GM21825 (cell line): ENCODE measurements at regions not wholly inside any gene's neighbourhood (a gene's known extent, or its start where the extent isn't known, plus 50 kb on each side); places are given as distances from the start of the nearest gene placed in this dataset.

ENCODE experiments used
- ATAC-seq: cut with Tn5 transposase; IDR thresholded peaks from one replicate; pipeline ENCODE4 v1.9.1; 2021; ENCODE audit warnings: mild to moderate bottlenecking, moderate library complexity; ENCODE audit not compliant: unreplicated experiment

DNA sequence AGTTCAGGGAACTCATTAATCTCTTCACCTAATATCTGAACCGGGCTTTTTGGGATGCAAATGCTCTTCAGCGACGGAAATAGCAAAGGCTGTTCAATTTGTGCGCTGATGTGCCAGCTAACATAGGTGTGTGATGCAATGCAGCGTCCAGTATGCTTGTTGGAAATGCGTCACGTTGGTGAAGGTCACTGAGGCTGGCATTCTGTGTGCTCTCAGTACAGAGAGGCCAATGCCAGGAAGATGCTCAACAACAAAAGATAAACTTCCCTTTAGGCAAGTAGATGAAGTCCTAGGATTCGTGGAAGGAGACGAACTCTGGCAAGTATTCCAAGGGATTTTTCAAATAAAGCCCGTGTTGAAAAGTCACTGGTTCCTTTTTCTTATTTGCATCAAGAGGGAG is 649.5 kb upstream of the MKI67 start:
- no peak for ATAC-seq

DNA sequence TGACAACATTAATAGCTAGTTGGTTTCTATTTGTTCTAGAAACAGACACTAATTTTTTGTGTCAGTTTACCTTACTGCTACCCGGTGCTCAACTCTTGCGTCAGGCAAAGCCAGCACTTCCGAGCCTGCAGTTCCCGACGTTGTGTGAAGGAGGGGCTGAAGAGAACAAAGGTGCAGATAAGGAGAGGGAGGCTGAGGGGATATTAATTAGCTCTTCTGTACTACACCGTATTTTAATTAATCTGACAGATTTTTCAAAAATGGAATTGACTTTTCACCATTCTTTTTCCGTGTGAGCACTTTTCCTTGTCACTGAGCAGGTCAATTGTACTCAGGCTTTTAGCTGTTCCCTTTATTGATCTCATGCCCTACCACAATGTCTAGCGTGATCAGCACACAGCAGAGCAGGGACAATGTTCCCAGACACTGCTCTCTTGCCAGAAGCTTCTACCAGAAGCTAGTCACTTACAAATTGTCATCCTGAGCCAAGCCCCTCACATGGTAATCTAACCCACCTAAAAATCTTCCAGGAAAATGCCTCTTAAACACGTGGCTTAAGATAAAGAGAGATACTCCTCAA is 650.5 kb upstream of the MKI67 start:
- ATAC-seq, result no peak

DNA sequence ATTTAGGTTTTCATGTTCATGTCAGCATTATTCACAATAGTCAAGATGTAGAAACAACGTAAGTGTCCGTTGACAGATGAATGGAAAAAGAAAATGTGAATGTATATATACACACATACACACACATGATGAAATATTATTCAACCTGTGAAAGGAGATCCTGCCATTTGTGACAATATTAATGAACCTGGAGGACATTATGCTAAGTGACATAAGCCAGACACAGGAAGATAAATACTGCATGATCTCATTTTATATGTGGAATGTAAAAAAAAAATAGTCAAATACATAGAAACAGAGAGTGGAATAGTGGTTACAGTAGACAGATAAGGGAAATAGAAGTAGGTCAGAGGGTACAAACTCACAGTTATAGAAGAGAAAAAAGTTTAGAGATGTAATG is 651.1 kb upstream of the MKI67 start:
- ATAC-seq, result no peak

DNA sequence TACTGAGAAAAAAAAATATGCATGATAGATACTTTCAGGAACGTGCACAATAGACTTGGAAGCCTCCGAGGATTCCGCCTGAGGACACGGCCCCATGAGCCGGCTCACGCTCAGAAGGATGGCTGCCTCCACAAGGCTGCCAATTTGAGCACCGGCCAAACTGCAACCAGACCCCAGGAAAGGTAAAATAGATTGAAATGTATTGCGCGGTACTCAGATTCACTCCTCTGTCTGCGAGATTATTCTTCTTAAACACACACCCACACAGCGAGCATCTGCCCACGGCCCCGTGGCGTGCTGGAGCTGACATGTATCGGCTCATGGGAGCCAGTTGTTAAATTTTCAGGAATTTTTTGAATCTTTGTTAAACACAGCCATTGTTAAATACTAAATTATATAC is 653.2 kb upstream of the MKI67 start:
- no peak for ATAC-seq

DNA sequence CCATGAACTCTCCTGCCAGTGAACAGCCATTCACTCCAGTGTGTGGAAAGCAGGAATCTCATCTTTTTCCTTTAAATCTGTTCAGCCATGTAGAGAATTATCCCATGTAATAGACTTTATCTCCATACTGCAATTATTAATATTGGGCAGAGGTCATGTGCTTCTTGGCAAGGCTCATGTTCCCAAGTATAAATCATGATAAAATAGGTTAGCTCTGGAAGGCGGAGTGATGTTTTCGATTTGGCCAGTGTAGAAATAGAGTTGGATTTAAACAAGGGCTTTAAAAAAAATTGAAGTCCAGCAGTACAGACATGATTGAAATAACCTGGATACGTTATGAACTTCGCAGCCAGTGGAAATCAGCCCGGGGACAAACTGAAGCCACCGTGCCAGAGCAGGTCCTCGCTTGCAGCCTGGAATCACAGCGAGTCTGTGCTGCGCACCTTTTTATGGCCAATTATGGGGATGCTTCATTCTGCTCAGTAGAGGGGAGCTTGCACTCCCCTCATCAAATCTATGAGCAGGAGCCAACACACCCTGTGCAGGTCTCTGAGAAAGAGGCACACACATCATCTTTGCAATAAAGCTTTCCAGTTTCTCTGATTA is 654.0 kb upstream of the MKI67 start:
- no peak for ATAC-seq

DNA sequence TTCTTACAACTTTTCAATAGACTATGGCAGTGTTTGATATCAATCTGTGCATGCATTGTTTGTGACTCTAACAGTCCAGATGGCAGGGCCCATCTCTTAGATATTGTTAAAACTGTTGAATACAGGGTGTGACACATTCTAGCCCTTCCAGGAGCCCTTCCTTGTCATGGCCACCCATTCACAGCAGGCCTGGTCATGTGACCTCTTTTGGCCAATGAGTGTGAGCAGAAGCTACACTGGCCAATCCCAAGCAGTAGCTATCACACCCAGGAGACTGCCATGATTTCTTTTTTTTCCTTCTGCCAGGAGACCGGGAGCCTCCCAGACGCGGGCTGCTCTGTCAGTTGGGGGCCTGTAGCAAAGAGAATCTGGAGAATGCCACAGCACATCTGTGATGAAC is 655.4 kb upstream of the MKI67 start:
- no peak for ATAC-seq

DNA sequence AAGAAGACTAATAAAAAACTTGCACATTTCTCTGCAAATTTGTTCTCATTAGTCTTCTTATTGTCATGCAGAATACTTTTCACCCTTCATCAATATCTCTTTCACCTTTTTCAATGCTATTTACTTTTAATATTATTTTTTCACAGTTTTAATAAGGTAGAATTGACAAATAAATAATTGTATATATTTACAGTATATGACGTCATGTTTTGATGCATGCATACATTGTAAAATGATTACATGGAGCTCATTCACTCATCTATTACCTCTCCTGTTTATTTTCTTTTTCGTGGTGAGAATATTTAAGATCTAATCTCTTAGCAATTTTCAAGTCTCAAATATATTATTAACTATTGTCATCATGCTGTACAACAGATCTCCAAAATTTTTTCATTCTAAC is 658.2 kb upstream of the MKI67 start:
- no peak for ATAC-seq

DNA sequence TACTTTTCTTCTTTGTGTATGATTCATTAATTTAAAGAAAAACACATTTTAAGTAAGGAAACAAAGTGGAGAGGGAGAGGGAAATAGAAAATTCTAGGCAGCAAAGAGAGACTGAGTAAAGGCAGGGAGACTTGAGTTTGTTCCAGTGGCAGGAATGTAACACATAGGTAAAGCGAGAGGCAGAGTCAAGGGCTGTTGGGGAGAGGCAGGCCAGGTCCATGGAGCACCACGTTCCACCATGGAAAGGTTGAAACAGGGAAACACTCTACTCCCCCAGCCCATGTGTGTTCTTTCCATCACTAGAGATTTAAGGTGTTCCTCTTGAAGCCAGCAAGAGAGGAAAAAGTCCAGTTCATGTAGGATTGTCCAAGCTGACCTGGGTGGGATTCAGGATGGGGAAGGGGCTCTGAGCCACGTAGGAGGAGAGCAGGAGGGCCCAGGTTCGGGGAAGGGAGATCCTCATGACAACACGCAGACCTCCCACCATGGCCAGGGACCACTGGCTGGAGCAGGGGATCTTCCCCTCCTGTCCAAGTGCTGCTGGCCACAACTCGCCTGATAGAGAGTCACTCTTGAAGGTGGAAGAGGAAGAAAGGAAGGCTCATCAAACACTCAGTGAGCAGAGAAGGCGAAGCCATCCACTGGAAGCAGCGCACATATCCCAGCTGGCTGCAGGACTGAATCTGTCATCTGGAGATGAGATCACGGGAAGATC is 666.4 kb upstream of the MKI67 start:
- ATAC-seq, result no peak

DNA sequence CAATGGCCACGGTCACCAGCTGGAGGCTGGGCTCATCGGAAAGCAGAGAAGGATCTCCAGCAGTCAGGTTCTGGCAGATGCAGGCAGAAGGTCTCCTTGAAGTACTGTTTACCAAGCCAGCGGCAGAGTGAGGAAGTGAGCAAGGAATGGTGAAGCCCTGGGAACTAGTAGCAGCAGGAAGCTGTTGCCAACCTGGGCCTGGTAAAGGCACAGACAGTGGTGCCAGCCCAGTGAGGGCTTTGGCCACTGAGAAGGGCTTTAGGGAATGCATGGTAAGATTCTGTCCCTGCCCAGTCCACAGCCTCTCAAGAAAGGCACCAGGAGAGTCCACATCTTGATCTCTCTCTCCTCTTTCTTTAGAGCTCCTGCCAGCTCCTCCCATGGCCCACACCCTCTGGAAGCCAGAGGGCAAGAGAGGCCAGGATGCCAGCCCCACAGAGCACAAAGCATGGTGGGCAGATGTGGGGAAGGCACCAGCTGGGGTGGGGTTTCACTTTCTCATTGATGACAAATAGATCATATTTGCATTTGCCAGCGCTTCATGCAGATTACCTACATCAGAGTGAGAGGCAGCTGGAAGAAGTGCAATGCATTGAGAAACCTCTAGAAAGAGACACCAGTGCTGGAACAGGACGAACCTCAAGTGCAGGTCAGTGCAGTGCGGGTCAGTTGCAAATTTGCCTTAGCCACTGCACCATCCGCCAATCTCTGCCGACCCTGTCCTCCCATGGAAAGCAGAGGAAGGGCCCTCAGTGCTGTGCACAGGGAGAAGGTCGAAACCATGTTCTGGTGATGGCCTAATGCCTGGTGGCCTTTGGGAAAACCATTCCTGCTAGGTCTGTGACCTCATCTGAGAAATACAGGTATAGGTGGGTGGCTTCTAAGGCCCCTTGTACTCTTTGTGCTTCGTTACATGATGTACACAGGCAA is 667.8 kb upstream of the MKI67 start:
- no peak for ATAC-seq

DNA sequence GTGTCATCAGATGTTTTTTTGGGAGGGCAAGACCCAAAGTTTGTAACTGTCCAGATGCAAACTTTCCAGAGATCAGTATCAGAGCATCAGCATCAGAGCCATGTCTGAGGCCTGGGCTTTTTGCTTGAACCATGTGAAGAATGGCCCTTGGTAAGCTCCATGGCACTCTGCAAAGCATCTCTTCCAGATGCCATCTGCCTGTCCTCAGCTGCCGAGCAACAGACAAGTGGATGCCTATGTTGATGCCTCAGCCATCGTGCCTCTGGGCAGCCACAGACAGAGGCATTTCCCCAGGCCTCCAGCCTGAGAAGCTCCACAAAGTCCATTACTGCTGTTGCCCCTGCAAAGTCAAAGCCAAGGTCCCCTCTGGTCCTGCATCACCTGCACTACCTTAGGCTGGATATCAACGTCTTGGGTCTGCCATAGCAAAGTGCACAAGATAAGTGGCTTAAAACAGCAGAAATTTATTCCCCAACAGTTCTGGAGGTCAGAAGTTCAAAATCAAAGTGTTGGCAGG is 670.2 kb upstream of the MKI67 start:
- ATAC-seq, result no peak

DNA sequence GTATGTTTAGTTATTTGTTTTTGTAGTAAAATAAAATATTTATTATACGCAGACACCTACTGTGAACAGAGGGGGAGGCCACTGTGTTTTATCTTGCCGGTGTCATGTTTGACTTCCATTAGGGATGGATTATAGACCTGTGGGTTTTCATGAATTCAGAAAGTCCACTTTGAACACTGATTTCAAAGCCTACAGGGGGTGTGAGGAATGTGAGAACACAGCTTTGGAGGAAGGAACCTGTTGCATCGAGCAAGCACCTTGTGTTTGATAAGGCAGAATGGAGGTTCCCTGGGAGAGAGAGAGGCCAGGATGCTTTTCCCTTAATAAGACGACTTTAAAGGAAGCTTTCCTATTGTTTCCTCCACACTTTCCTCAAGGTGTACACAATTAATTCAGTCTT is 665.0 kb upstream of the MGMT start:
- no peak for ATAC-seq

DNA sequence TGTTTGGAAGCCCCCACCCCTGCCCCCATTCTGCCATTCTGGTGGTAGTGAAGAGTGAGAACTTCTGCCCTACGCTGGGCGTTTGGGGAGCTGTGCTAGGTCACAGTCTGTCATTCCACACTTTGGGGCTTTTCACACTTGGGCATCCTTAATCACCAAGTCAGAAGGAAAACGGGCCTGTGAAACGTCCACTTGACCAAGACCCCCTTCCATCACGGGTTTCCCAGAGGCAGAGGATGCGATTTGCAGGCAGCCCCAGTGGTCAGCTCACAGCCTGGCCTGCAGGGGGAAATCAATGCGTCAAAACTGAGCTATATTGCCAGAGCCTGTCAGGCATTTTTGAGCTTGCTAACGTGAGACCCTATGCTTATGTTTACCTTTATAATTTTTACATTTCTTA is 663.3 kb upstream of the MGMT start:
- no peak for ATAC-seq

DNA sequence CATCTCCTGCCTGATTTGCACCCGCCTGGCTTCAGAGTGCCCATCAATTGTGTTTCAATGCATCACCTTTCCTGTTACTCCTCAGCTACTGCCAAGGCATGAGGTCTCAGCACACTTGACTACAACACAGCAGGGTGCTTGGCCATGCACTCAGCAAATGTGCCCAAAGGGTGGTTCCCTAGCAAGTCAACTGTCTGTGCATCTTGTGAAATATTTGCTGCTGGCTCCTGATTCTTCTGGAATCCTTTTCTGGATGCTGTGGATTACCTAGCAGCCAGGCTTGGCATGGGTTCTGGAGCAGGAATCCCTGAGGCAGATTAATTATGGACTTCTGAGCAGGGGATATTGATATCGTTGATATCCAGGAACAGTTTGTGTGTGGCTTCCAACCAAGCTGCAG is 662.6 kb upstream of the MGMT start:
- no peak for ATAC-seq

DNA sequence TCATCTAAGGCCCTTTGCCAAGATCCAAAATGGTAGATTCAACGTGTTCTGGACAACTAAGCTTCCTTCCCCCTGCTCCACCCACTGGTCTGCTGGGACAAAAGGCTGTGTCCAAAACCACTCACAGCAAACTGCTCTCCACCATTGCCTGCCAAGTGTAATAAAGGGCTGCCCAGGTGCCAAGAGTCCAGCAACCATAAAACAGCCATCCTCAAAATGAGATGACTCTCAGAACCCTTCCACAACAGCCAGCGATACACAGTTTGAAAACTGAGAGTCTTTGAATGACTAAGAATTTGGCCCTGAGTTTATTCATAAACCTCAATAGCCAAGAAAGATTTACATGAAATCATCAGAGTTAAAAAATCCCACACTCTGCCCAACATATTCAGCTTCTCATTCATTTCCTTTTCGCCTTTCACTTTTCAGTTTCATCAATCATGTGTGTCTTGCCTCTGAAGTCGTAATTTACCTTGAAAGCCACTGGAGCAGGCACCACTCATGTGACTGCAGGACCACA is 658.1 kb upstream of the MGMT start:
- no peak for ATAC-seq

DNA sequence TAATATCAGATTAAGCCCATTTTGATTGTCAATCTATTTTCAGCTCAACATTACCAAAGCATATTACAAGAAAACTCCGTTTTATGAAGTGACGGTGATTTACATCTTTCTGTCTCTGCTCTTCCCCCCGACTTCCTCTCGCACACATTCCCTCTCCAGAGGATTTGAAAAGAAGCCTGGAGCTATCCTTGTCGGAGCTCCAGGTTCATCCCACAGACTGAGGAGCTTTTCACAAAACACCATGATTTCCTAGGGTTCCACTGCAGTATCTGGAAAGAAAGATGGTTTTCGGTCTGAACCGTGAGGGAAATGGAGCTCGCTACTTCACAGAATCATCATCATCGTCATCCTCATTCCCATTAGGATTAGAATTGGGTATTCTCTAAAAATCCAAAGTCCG is 655.5 kb upstream of the MGMT start:
- ATAC-seq, result no peak

DNA sequence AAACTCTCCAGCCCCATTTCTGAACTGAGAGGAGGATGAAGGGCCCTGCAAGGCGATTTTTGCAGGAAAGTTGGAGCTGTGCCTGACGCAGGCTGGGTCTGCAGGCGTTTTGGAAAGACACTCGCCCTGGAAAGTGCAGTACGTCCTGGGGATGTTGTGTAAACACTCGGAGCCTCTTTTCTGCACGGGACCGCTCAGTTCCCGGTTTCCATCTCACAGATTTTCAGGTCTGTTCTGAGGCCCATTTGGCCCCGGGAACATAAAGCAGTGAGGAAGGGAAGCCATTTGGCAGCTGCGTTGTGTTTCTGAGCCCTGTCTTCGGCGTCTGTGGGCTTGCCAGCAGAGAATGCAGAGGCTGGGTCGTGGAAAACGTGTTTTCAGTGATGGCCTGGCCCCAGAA is 655.0 kb upstream of the MGMT start:
- ATAC-seq, result no peak

DNA sequence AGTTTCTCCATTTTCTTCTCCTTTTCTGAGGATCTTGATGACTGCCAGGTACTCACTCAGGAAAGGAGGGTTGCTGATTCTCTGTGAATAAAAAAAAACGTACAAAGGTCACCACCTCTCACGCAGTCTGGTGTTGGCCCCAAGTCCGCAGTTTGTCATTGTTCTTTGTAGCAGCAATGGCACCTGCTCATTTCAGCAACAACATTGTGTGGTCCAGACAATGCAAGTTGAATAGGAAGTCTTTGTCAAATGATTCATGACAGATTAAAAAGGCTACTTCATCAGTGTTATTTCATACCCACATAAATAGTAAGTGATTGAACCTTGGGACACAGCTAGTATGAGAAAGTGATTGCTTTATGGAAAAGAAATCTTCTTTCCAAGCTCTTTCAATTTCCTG is 653.5 kb upstream of the MGMT start:
- ATAC-seq, result no peak

DNA sequence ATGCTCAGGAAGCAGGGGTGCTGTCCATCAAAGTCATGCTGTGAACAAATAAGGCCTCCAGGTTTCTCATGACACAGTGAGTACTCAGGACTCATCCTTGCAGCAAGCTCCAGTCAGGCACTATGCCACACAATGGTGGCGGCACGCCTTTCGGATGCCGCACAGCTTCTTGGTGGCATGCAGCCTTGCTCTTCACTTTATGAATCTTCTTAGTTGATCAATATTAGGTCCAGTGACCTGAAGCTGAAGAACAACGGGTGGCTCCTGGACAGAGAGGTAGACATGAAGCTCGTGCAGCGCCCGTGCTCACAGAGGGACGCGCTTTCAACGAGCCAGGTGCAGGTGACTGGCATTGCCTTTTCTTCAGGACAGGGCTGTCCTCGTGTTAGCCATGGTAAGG is 653.0 kb upstream of the MGMT start:
- ATAC-seq, result no peak

DNA sequence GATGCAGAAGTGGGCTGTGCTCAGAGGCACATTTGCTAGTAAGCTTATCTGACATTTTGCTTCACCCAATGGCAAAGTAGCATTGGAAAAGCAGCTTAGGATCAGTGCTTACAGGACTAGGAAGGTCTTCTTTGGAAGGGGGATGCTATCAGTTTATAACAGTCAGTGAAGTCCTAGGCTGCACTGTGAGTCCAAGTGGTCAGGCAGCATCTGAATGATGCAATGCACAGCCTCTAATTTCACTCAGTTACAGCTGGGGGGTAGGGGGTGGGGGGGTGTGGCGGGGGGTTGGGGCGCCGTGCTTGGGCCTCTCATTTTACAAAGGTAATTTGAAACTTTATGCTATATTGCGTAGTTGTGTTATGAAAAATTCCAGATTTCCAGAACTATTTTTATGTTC is 652.3 kb upstream of the MGMT start:
- no peak for ATAC-seq

DNA sequence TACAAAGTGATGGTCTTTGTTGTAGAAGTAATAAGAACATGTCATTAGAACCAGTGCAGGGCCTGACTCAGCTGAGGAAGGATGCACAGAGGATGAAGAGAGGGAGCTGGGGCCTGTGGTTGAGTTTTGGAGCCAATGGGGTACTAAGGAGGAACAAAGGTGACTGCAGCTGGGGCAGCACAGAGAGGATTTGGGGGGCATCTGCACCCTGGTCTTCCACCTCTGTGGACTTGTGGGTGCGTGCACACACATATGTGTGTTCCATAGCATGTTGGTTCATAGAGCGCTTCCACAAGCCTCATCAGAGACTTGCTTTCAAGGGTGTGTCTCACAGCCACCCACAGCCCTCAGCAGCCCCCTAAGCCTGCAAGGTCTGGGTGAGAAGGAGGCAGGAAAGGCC is 650.3 kb upstream of the MGMT start:
- no peak for ATAC-seq

DNA sequence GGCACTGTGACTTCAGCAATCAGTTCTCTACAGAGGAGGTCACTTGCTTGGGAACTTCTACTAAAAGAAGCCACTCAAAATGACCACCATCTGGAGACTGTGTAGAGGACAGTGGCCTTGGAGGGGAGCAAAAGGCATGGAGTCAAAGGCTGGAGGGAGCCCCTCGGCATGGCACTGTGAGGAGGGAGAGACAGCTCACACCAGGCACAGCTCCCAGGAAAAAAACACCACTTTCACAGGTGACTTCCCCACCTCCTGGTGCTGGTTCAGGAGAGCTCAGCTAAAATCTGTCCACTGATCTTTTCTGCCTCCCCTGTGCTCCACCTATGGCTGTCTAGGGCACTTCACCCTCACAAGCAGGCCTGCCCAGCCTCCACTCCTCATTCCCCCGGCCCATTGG is 649.4 kb upstream of the MGMT start:
- no peak for ATAC-seq
